GM21723 (cell line): ENCODE measurements at regions not wholly inside any gene's neighbourhood (a gene's known extent, or its start where the extent isn't known, plus 50 kb on each side); places are given as distances from the start of the nearest gene placed in this dataset.
"Not testable (repeated sequence)": the region's sequence is repeated elsewhere in the genome, so short reads cannot be mapped to it uniquely, and the experiment has no call there.

Source experiments
- ATAC-seq: cut with Tn5 transposase; IDR thresholded peaks from one replicate; pipeline ENCODE4 v1.9.1; 2021; ENCODE audit warnings: mild to moderate bottlenecking, moderate library complexity; ENCODE audit not compliant: unreplicated experiment

- no peak for ATAC-seq
Observed at GRCh38 chr21:27036736-27037301, 69.9 kb upstream of the ADAMTS5 start.

GRCh38 chr21:27035791-27036190 lies 68.9 kb upstream of the ADAMTS5 start:
- ATAC-seq: no peak

GRCh38 chr21:27034796-27035195 lies 67.9 kb upstream of the ADAMTS5 start:
- ATAC-seq: no peak

- no peak for ATAC-seq
Observed at GRCh38 chr21:27033471-27033870, 66.6 kb upstream of the ADAMTS5 start.

GRCh38 chr21:27026501-27026900 lies 59.6 kb upstream of the ADAMTS5 start:
- ATAC-seq: no peak

GRCh38 chr21:27025708-27026107 lies 58.8 kb upstream of the ADAMTS5 start:
- not testable (repeated sequence) for ATAC-seq

GRCh38 chr21:27024971-27025370 lies 58.1 kb upstream of the ADAMTS5 start:
- no peak for ATAC-seq

GRCh38 chr21:27024301-27024700 lies 57.4 kb upstream of the ADAMTS5 start:
- ATAC-seq: no peak

- ATAC-seq: no peak
Observed at GRCh38 chr21:27023186-27023585, 56.3 kb upstream of the ADAMTS5 start.

- no peak for ATAC-seq
Observed at GRCh38 chr21:27021801-27022200, 54.9 kb upstream of the ADAMTS5 start.

GRCh38 chr21:27021046-27021445 lies 54.2 kb upstream of the ADAMTS5 start:
- no peak for ATAC-seq

- no peak for ATAC-seq
Observed at GRCh38 chr21:27017246-27017645, 50.4 kb upstream of the ADAMTS5 start.
